ENCODE measurements at regions not wholly inside any gene's neighbourhood (a gene's known extent, or its start where the extent isn't known, plus 50 kb on each side); places are given as distances from the start of the nearest gene placed in this dataset.
"Not testable (repeated sequence)": the region's sequence is repeated elsewhere in the genome, so short reads cannot be mapped to it uniquely, and the experiment has no call there.

GRCh38 chr4:141349236-141349635, 128.5 kb downstream of the ZNF330 start:
- H3K36me3 ChIP-seq (ENCODE audit: insufficient read depth, low read length), result no peaks in the 10 kb centered on the region
- H3K9me3 ChIP-seq (ENCODE audit: low read depth, low read length), result no peaks in the 10 kb centered on the region
- no peak for TF ChIP-seq FOXP2 (optimal IDR thresholded peaks at IDR 0.05; ENCODE audit: control extremely low read depth, extremely low read length, insufficient read depth)
- TF ChIP-seq EZH2 (IDR thresholded peaks at IDR 0.05), result no peak
- TF ChIP-seq POLR2AphosphoS5 (IDR thresholded peaks at IDR 0.05; ENCODE audit: borderline replicate concordance, low read depth, low read length), result no peak
- H3K27ac ChIP-seq, result no peak overlapping the region
- no peak overlapping the region for H3K4me3 ChIP-seq
- DNase-seq (ENCODE audit: low read depth, low spot score), result no peak
- H3K9ac ChIP-seq (ENCODE audit: insufficient read length), result no peak overlapping the region

- no peaks in the 10 kb centered on the region for H3K36me3 ChIP-seq (ENCODE audit: insufficient read depth, low read length)
- H3K4me3 ChIP-seq, result no peak overlapping the region
- H3K9ac ChIP-seq (ENCODE audit: insufficient read length), result no peak overlapping the region
- no peaks in the 10 kb centered on the region for H3K9me3 ChIP-seq (ENCODE audit: low read depth, low read length)
- TF ChIP-seq EZH2 (IDR thresholded peaks at IDR 0.05) (no peak), FOXP2 (optimal IDR thresholded peaks at IDR 0.05; ENCODE audit: control extremely low read depth, extremely low read length, insufficient read depth) (no peak), POLR2AphosphoS5 (IDR thresholded peaks at IDR 0.05; ENCODE audit: borderline replicate concordance, low read depth, low read length) (no peak)
- no peak for DNase-seq (ENCODE audit: low read depth, low spot score)
- no peak overlapping the region for H3K27ac ChIP-seq
Observed at GRCh38 chr4:141350122-141350905, 129.6 kb downstream of the ZNF330 start.

- Histone ChIP-seq H3K9me3 (ENCODE audit: low read depth, low read length) (no peaks in the 10 kb centered on the region), H3K4me3 (peak overlapping the region; percentile 36), H3K27ac (no peak overlapping the region), H3K36me3 (ENCODE audit: insufficient read depth, low read length) (no peaks in the 10 kb centered on the region), H3K9ac (ENCODE audit: insufficient read length) (peak overlapping the region; percentile 18)
- no peak for DNase-seq (ENCODE audit: low read depth, low spot score)
- no peak for TF ChIP-seq FOXP2 (optimal IDR thresholded peaks at IDR 0.05; ENCODE audit: control extremely low read depth, extremely low read length, insufficient read depth)
- TF ChIP-seq EZH2 (IDR thresholded peaks at IDR 0.05), result no peak
- no peak for TF ChIP-seq POLR2AphosphoS5 (IDR thresholded peaks at IDR 0.05; ENCODE audit: borderline replicate concordance, low read depth, low read length)
Observed at GRCh38 chr4:141352331-141352730, 131.6 kb downstream of the ZNF330 start.

- Histone ChIP-seq H3K4me3 (peak overlapping the region; percentile 36), H3K27ac (no peak overlapping the region), H3K36me3 (ENCODE audit: insufficient read depth, low read length) (no peaks in the 10 kb centered on the region), H3K9me3 (ENCODE audit: low read depth, low read length) (no peaks in the 10 kb centered on the region), H3K9ac (ENCODE audit: insufficient read length) (peak overlapping the region; percentile 18)
- no peak for DNase-seq (ENCODE audit: low read depth, low spot score)
- TF ChIP-seq EZH2 (IDR thresholded peaks at IDR 0.05) (no peak), FOXP2 (optimal IDR thresholded peaks at IDR 0.05; ENCODE audit: control extremely low read depth, extremely low read length, insufficient read depth) (no peak), POLR2AphosphoS5 (IDR thresholded peaks at IDR 0.05; ENCODE audit: borderline replicate concordance, low read depth, low read length) (no peak)
Observed at GRCh38 chr4:141352909-141353525, 132.3 kb downstream of the ZNF330 start.

GRCh38 chr4:141356321-141356962, 135.7 kb downstream of the ZNF330 start:
- H3K9me3 ChIP-seq (ENCODE audit: low read depth, low read length), result no peaks in the 10 kb centered on the region
- DNase-seq (ENCODE audit: low read depth, low spot score), result no peak
- H3K9ac ChIP-seq (ENCODE audit: insufficient read length), result no peak overlapping the region
- H3K4me3 ChIP-seq, result no peak overlapping the region
- TF ChIP-seq POLR2AphosphoS5 (IDR thresholded peaks at IDR 0.05; ENCODE audit: borderline replicate concordance, low read depth, low read length) (no peak), EZH2 (IDR thresholded peaks at IDR 0.05) (no peak), FOXP2 (optimal IDR thresholded peaks at IDR 0.05; ENCODE audit: control extremely low read depth, extremely low read length, insufficient read depth) (no peak)
- no peak overlapping the region for H3K27ac ChIP-seq
- H3K36me3 ChIP-seq (ENCODE audit: insufficient read depth, low read length), result no peaks in the 10 kb centered on the region

GRCh38 chr4:141356963-141357335, 136.3 kb downstream of the ZNF330 start:
- Histone ChIP-seq H3K36me3 (ENCODE audit: insufficient read depth, low read length) (no peaks in the 10 kb centered on the region), H3K9me3 (ENCODE audit: low read depth, low read length) (no peaks in the 10 kb centered on the region), H3K27ac (no peak overlapping the region), H3K4me3 (no peak overlapping the region), H3K9ac (ENCODE audit: insufficient read length) (no peak overlapping the region)
- no peak for DNase-seq (ENCODE audit: low read depth, low spot score)
- TF ChIP-seq FOXP2 (optimal IDR thresholded peaks at IDR 0.05; ENCODE audit: control extremely low read depth, extremely low read length, insufficient read depth) (no peak), POLR2AphosphoS5 (IDR thresholded peaks at IDR 0.05; ENCODE audit: borderline replicate concordance, low read depth, low read length) (no peak), EZH2 (IDR thresholded peaks at IDR 0.05) (no peak)

- DNase-seq (ENCODE audit: low read depth, low spot score); H3K9ac ChIP-seq (ENCODE audit: insufficient read length); H3K27ac ChIP-seq; H3K4me3 ChIP-seq; H3K9me3 ChIP-seq (ENCODE audit: low read depth, low read length); H3K36me3 ChIP-seq (ENCODE audit: insufficient read depth, low read length): not testable (repeated sequence)
Observed at GRCh38 chr4:141368241-141368640, 147.5 kb downstream of the ZNF330 start.

GRCh38 chr4:141371206-141371605, 150.5 kb downstream of the ZNF330 start:
- Histone ChIP-seq H3K4me3 (no peak overlapping the region), H3K9me3 (ENCODE audit: low read depth, low read length) (no peaks in the 10 kb centered on the region), H3K36me3 (ENCODE audit: insufficient read depth, low read length) (no peaks in the 10 kb centered on the region), H3K9ac (ENCODE audit: insufficient read length) (no peak overlapping the region), H3K27ac (no peak overlapping the region)
- TF ChIP-seq FOXP2 (optimal IDR thresholded peaks at IDR 0.05; ENCODE audit: control extremely low read depth, extremely low read length, insufficient read depth) (no peak), EZH2 (IDR thresholded peaks at IDR 0.05) (no peak), POLR2AphosphoS5 (IDR thresholded peaks at IDR 0.05; ENCODE audit: borderline replicate concordance, low read depth, low read length) (no peak)
- no peak for DNase-seq (ENCODE audit: low read depth, low spot score)

Measured in SK-N-MC (cell line).